ENCODE measurements at regions not wholly inside any gene's neighbourhood (a gene's known extent, or its start where the extent isn't known, plus 50 kb on each side); places are given as distances from the start of the nearest gene placed in this dataset.

- no peaks in the 10 kb centered on the region for H3K27me3 ChIP-seq
- H3K36me3 ChIP-seq, result no peaks in the 10 kb centered on the region
- no peaks in the 10 kb centered on the region for H3K9me3 ChIP-seq
- H3K27ac ChIP-seq, result no peak overlapping the region
- no peak overlapping the region for H3K4me3 ChIP-seq
- no peaks in the 10 kb centered on the region for H3K4me1 ChIP-seq
- DNase-seq (ENCODE audit: extremely low spot score in 2 of 2), result no peak
- intact Hi-C loops (cut with DNase I), result no loop called here
- TF ChIP-seq CTCF (IDR thresholded peaks at IDR 0.05) (no peak), POLR2AphosphoS5 (IDR thresholded peaks at IDR 0.05; ENCODE audit: insufficient read depth in 1 of 2, low read depth in 1 of 2) (no peak), POLR2A (IDR thresholded peaks at IDR 0.05) (no peak)
Measured at GRCh38 chr12:89889062-89889461, 180.4 kb upstream of the ATP2B1 start.

GRCh38 chr12:89884952-89885351 lies 176.3 kb upstream of the ATP2B1 start:
- no peaks in the 10 kb centered on the region for H3K36me3 ChIP-seq
- DNase-seq (ENCODE audit: extremely low spot score in 2 of 2), result no peak
- no peaks in the 10 kb centered on the region for H3K9me3 ChIP-seq
- TF ChIP-seq CTCF (IDR thresholded peaks at IDR 0.05) (no peak), POLR2A (IDR thresholded peaks at IDR 0.05) (no peak), POLR2AphosphoS5 (IDR thresholded peaks at IDR 0.05; ENCODE audit: insufficient read depth in 1 of 2, low read depth in 1 of 2) (no peak)
- H3K4me1 ChIP-seq, result no peaks in the 10 kb centered on the region
- intact Hi-C loops (cut with DNase I), result no loop called here
- H3K27ac ChIP-seq, result no peak overlapping the region
- H3K27me3 ChIP-seq, result no peaks in the 10 kb centered on the region
- H3K4me3 ChIP-seq, result no peak overlapping the region

DNA sequence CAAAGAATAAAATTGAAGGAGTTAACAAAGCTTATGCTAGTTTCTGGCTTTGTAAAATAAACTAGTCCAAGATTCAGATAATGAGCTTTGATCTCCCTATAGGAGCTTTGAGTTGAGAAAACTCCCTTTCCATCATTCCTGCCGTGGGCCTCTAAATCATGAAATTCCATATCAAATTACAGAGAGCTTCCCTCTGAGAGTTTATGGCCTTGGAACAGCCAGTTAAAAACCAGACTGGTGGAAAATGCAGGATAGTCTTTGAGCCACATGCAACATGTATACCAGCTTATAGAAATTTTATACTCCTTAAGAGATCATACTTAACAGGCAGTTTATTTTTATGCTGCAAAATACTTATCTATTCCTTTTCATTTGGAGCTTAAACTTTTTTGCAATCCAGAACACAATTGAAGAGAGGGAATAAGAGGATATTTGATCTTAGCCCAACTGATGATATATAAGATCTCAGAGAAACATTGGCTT lies 175.8 kb upstream of the ATP2B1 start:
- H3K36me3 ChIP-seq, result no peaks in the 10 kb centered on the region
- H3K27ac ChIP-seq, result no peak overlapping the region
- no peaks in the 10 kb centered on the region for H3K27me3 ChIP-seq
- no peak for DNase-seq (ENCODE audit: extremely low spot score in 2 of 2)
- no peak overlapping the region for H3K4me3 ChIP-seq
- TF ChIP-seq POLR2A (IDR thresholded peaks at IDR 0.05) (no peak), POLR2AphosphoS5 (IDR thresholded peaks at IDR 0.05; ENCODE audit: insufficient read depth in 1 of 2, low read depth in 1 of 2) (no peak), CTCF (IDR thresholded peaks at IDR 0.05) (no peak)
- no peaks in the 10 kb centered on the region for H3K4me1 ChIP-seq
- intact Hi-C loops (cut with DNase I), result no loop called here
- no peaks in the 10 kb centered on the region for H3K9me3 ChIP-seq

DNA sequence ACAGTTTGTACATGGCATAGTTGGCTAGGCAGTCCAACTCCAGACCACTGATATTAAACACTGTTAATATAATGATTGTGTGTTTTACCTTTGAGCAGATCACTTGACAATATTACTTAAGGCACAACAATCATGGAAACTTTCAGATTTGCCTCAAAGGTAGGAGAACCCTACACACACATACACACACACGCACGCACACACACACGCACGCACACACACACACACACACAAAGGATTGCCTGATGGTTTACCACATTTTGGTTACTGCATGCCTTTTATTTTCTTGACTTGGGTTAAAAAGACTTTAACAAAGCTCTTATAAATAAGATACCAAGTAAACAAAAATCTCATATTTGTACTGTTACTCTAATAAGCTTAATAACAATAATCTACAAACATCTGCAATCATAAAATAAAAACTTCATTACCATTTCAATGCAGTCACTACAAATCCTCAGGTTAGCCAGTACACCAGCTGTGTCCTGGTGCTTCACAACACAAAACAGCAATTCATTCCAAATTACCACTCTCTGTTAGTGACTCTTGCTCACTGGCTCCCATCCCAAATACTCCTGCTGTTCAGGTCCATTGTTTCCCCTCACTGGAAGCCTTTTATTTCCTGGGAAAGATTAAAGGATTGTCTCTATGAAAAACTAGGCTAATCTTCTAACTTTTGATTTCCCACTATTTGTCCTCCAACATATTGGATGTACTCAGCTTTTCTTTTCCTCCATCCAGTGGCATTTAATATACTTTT lies 175.2 kb upstream of the ATP2B1 start:
- H3K4me3 ChIP-seq, result no peak overlapping the region
- no peak overlapping the region for H3K27ac ChIP-seq
- intact Hi-C loops (cut with DNase I), result no loop called here
- no peak for DNase-seq (ENCODE audit: extremely low spot score in 2 of 2)
- H3K4me1 ChIP-seq, result no peaks in the 10 kb centered on the region
- H3K27me3 ChIP-seq, result no peaks in the 10 kb centered on the region
- TF ChIP-seq CTCF (IDR thresholded peaks at IDR 0.05) (no peak), POLR2AphosphoS5 (IDR thresholded peaks at IDR 0.05; ENCODE audit: insufficient read depth in 1 of 2, low read depth in 1 of 2) (no peak), POLR2A (IDR thresholded peaks at IDR 0.05) (no peak)
- H3K36me3 ChIP-seq, result no peaks in the 10 kb centered on the region
- H3K9me3 ChIP-seq, result no peaks in the 10 kb centered on the region

- H3K27ac ChIP-seq, result no peak overlapping the region
- no peaks in the 10 kb centered on the region for H3K27me3 ChIP-seq
- H3K9me3 ChIP-seq, result no peaks in the 10 kb centered on the region
- TF ChIP-seq CTCF (IDR thresholded peaks at IDR 0.05), result no peak
- TF ChIP-seq POLR2AphosphoS5 (IDR thresholded peaks at IDR 0.05; ENCODE audit: insufficient read depth in 1 of 2, low read depth in 1 of 2), result no peak
- TF ChIP-seq POLR2A (IDR thresholded peaks at IDR 0.05), result no peak
- DNase-seq (ENCODE audit: extremely low spot score in 2 of 2), result no peak
- H3K4me1 ChIP-seq, result no peaks in the 10 kb centered on the region
- no peaks in the 10 kb centered on the region for H3K36me3 ChIP-seq
- no peak overlapping the region for H3K4me3 ChIP-seq
- intact Hi-C loops (cut with DNase I), result no loop called here
Measured at GRCh38 chr12:89882792-89883191, 174.2 kb upstream of the ATP2B1 start.

Data from vagina (tissue), 2 donors.